Smooth muscle cell (in vitro differentiated cells): ENCODE measurements at regions not wholly inside any gene's neighbourhood (a gene's known extent, or its start where the extent isn't known, plus 50 kb on each side); places are given as distances from the start of the nearest gene placed in this dataset.
"Not testable (repeated sequence)": the region's sequence is repeated elsewhere in the genome, so short reads cannot be mapped to it uniquely, and the experiment has no call there.

Experiments used
- DNase-seq: peaks from one replicate; lab custom pipeline; 2025; ENCODE audit not compliant: unreplicated experiment; lab: John Stamatoyannopoulos, UW
- H2AFZ ChIP-seq: fragments of 200-600 bp; sonication (generic); 2 replicates; pipeline ENCODE4 v1.6.0; 2016; ENCODE audit warnings: antibody characterized with exemption, low read depth, mild to moderate bottlenecking
- H3F3A ChIP-seq: fragments of 200-600 bp; sonication (generic); 2 replicates; pipeline ENCODE4 v1.6.0; 2017; ENCODE audit warnings: antibody characterized with exemption, low read depth
- H3K27ac ChIP-seq: fragments of 200-600 bp; sonication (generic); 2 replicates; pipeline ENCODE4 v1.5.1; 2016; ENCODE audit warnings: low read depth, mild to moderate bottlenecking
- H3K27me3 ChIP-seq: fragments of 200-600 bp; sonication (generic); 2 replicates; pipeline ENCODE4 v1.6.1; 2016; ENCODE audit warnings: low read depth, mild to moderate bottlenecking
- H3K36me3 ChIP-seq: fragments of 200-600 bp; sonication (generic); 2 replicates; pipeline ENCODE4 v1.5.1; 2016; ENCODE audit warnings: low read depth
- H3K4me1 ChIP-seq: fragments of 200-600 bp; sonication (generic); 2 replicates; pipeline ENCODE4 v1.5.1; 2016; ENCODE audit warnings: low read depth
- H3K4me2 ChIP-seq: fragments of 200-600 bp; sonication (generic); 2 replicates; pipeline ENCODE4 v1.6.0; 2016; ENCODE audit warnings: mild to moderate bottlenecking
- H3K4me3 ChIP-seq: fragments of 200-600 bp; sonication (generic); 2 replicates; pipeline ENCODE4 v1.5.1; 2016; ENCODE audit warnings: mild to moderate bottlenecking
- H3K79me2 ChIP-seq: fragments of 200-600 bp; sonication (generic); 2 replicates; pipeline ENCODE4 v1.6.0; 2016; ENCODE audit warnings: low read depth, mild to moderate bottlenecking
- H3K9ac ChIP-seq: fragments of 200-600 bp; sonication (generic); 2 replicates; pipeline ENCODE4 v1.6.0; 2016; ENCODE audit warnings: low read depth
- H3K9me3 ChIP-seq: fragments of 200-600 bp; sonication (generic); replicated peaks from 2 replicates; pipeline ENCODE4 v1.5.1; 2016; ENCODE audit warnings: low read depth
- H4K20me1 ChIP-seq: fragments of 200-600 bp; sonication (generic); 2 replicates; pipeline ENCODE4 v1.6.0; 2016; ENCODE audit warnings: low read depth
- CTCF ChIP-seq: fragments of 200-600 bp; sonication (generic); IDR thresholded peaks from 2 replicates; pipeline ENCODE4 v1.5.1; 2017; ENCODE audit warnings: borderline replicate concordance, mild to moderate bottlenecking, antibody characterized with exemption; ENCODE audit not compliant: insufficient read depth, poor library complexity, severe bottlenecking
- whole genome bisulfite sequencing: methylation state at CpG from one replicate; pipeline ENCODE4 v1.1.7; 2016; ENCODE audit warnings: low lambda C conversion rate; 5-methylcytosine and 5-hydroxymethylcytosine counted together

GRCh38 chr2:44104855-44105271 is 63.8 kb upstream of the PPM1B start:
- Histone ChIP-seq H3K27me3 (no peaks in the 10 kb centered on the region), H3K4me1 (no peaks in the 10 kb centered on the region), H3K36me3 (no peaks in the 10 kb centered on the region), H2AFZ (no peak overlapping the region), H3K79me2 (no peaks in the 10 kb centered on the region), H3F3A (no peaks in the 10 kb centered on the region), H3K9me3 (no peaks in the 10 kb centered on the region), H3K27ac (no peak overlapping the region), H3K9ac (no peak overlapping the region), H4K20me1 (no peaks in the 10 kb centered on the region), H3K4me3 (no peak overlapping the region), H3K4me2 (no peak overlapping the region)
- 79% methylated on average over 1 of the region's 1 CpG for WGBS
- no peak for TF ChIP-seq CTCF
- DNase-seq = no peak

DNA sequence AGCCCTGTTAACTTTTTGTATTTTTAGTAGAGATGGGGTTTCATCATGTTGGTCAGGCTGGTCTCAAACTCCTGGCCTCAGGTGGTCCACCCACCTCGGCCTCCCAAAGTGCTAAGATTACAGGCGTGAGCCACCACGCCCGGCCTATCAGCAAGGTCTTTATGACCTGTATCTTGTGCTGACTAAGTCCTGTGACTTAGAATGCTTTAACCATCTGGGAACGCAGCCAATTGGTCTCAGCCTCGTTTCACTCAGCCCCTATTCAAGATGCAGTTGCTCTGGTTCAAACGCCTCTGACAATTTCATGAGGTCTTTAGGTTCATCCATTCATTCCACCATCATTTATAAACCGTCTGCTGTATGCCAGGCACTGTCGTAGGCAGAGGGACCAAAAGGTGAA is 62.2 kb upstream of the PPM1B start:
- 90% methylated on average over 9 of the region's 9 CpGs for WGBS
- H3K79me2 ChIP-seq, H3K27me3 ChIP-seq, H3K9ac ChIP-seq, H3K27ac ChIP-seq, H3K9me3 ChIP-seq, H3K36me3 ChIP-seq, H3F3A ChIP-seq, H3K4me1 ChIP-seq, H4K20me1 ChIP-seq, H3K4me3 ChIP-seq, DNase-seq, H3K4me2 ChIP-seq, H2AFZ ChIP-seq: not testable (repeated sequence)

DNA sequence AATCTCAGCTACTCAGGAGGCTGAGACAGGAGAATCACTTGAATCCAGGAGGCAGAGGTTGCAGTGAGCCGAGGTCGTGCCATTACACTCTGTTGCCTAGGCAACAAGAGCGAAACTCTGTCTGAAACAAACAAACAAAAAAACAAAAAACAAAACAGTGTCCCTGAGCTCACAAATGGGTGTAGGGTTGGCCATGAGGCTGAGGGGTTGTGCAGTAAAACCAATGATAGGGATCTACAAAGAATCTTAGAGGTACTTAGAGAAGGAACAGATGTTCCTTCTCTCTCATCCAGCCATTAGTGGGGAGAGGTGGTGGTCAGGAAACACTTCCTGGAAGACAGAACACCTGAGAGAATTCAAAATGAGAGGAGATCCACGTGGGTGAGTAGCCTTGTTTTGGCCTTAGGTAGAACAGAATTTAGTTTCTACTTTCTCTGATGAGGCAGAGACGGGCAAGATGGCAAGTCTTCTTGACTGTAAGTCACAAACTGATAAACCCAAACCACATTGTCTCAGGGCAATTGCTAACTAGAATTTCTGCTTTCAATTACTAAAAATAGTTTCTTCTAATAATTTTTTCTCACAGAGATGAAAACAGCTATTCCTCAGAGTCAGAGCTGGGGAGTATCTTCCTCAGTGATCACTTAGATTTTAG is 61.5 kb upstream of the PPM1B start:
- Histone ChIP-seq H3K4me3 (no peak overlapping the region), H2AFZ (no peak overlapping the region), H3K4me1 (no peaks in the 10 kb centered on the region), H3K36me3 (no peaks in the 10 kb centered on the region), H3K9ac (no peak overlapping the region), H3K4me2 (no peak overlapping the region), H3K79me2 (no peaks in the 10 kb centered on the region), H3K27ac (no peak overlapping the region), H3K27me3 (no peaks in the 10 kb centered on the region), H3K9me3 (no peaks in the 10 kb centered on the region), H4K20me1 (no peaks in the 10 kb centered on the region), H3F3A (no peaks in the 10 kb centered on the region)
- no peak for DNase-seq
- 79% methylated on average over 5 of the region's 5 CpGs for WGBS
- no peak for TF ChIP-seq CTCF

DNA sequence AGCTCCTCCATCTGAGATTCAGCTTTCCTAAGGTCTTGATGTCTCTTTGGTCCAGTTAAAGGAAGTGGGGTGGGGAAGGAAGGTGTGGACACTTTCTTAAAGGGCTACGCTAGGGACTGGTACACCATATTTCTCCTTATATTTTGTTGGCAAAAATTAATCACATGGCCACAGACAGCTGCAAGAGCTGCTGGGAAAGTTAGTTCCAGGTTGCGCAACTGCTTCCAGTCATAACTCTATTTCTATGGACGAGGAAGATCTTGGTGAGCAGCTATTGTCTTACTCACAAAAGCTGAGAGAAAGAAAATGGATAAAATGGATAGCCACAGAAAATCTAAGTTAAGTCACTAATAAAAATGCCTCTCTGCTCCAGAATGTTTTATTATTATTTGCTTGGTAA is 60.7 kb upstream of the PPM1B start:
- no peaks in the 10 kb centered on the region for H3K36me3 ChIP-seq
- no peak overlapping the region for H3K9ac ChIP-seq
- H3K79me2 ChIP-seq = no peaks in the 10 kb centered on the region
- H3K4me3 ChIP-seq = no peak overlapping the region
- 84% methylated on average over 3 of the region's 3 CpGs for WGBS
- H3K27me3 ChIP-seq = no peaks in the 10 kb centered on the region
- no peak for TF ChIP-seq CTCF
- no peaks in the 10 kb centered on the region for H3F3A ChIP-seq
- no peaks in the 10 kb centered on the region for H4K20me1 ChIP-seq
- no peaks in the 10 kb centered on the region for H3K4me1 ChIP-seq
- H2AFZ ChIP-seq = no peak overlapping the region
- no peak for DNase-seq
- H3K9me3 ChIP-seq = no peaks in the 10 kb centered on the region
- no peak overlapping the region for H3K27ac ChIP-seq
- no peak overlapping the region for H3K4me2 ChIP-seq
